ENCODE measurements at regions not wholly inside any gene's neighbourhood (a gene's known extent, or its start where the extent isn't known, plus 50 kb on each side); places are given as distances from the start of the nearest gene placed in this dataset.

DNA sequence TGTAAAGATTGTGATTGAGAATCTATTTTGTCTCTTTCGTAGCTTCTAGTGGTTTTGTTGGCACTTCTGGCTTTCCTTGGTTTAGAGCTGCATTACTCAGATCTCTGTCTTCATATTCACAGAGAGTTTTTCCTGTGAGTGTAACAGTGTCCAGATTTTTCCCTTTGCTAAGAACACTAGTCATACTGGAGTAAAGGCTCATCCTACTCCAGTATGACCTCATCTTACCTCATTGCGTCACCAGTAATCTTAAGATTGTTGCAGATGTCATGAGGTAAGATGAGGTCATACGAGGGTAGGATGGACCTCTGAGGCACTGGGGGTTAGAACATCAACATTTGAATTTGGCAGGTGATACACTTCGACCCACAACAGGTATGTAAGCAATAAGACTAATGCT lies 461.2 kb downstream of the FLRT2 start:
- H3K27me3 ChIP-seq: no peaks in the 10 kb centered on the region
- H3K4me3 ChIP-seq: no peak overlapping the region
- intact Hi-C loops (cut with DNase I): no loop called here
- H3K9ac ChIP-seq (ENCODE audit: low read depth in 2 of 2, low read length in 2 of 2): no peak overlapping the region
- H3K36me3 ChIP-seq: no peaks in the 10 kb centered on the region
- TF ChIP-seq, protein P1, sequence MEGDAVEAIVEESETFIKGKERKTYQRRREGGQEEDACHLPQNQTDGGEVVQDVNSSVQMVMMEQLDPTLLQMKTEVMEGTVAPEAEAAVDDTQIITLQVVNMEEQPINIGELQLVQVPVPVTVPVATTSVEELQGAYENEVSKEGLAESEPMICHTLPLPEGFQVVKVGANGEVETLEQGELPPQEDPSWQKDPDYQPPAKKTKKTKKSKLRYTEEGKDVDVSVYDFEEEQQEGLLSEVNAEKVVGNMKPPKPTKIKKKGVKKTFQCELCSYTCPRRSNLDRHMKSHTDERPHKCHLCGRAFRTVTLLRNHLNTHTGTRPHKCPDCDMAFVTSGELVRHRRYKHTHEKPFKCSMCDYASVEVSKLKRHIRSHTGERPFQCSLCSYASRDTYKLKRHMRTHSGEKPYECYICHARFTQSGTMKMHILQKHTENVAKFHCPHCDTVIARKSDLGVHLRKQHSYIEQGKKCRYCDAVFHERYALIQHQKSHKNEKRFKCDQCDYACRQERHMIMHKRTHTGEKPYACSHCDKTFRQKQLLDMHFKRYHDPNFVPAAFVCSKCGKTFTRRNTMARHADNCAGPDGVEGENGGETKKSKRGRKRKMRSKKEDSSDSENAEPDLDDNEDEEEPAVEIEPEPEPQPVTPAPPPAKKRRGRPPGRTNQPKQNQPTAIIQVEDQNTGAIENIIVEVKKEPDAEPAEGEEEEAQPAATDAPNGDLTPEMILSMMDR (IDR thresholded peaks at IDR 0.05): no peak
- H3K27ac ChIP-seq: no peak overlapping the region
- H3K4me1 ChIP-seq: no peaks in the 10 kb centered on the region
- no peak for DNase-seq
- H3K9me3 ChIP-seq: no peaks in the 10 kb centered on the region

DNA sequence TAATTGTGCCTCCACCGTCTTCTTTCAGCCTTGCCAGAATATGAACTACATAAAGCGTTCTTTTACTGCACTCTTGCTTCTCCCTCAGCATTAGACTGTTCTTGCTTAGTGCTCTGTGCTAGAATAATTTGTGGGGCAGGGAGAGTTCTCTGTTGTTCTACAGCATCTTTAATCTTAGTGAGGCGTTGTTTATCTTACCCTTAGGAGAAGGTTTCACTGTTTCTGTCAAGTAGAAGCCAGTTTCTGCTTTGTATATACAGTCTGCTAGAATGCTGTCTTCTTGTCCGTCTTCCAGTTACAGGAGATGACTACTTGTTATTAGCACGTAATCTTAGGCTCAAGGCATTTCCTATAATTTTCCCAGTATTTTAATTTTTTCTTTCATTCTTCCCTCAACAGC lies 458.0 kb downstream of the FLRT2 start:
- H3K36me3 ChIP-seq: no peaks in the 10 kb centered on the region
- no peaks in the 10 kb centered on the region for H3K27me3 ChIP-seq
- DNase-seq: no peak
- no peak overlapping the region for H3K9ac ChIP-seq (ENCODE audit: low read depth in 2 of 2, low read length in 2 of 2)
- H3K4me3 ChIP-seq: no peak overlapping the region
- H3K27ac ChIP-seq: no peak overlapping the region
- TF ChIP-seq, protein P1 (IDR thresholded peaks at IDR 0.05): no peak
- no peaks in the 10 kb centered on the region for H3K9me3 ChIP-seq
- intact Hi-C loops (cut with DNase I): no loop called here
- H3K4me1 ChIP-seq: no peaks in the 10 kb centered on the region

DNA sequence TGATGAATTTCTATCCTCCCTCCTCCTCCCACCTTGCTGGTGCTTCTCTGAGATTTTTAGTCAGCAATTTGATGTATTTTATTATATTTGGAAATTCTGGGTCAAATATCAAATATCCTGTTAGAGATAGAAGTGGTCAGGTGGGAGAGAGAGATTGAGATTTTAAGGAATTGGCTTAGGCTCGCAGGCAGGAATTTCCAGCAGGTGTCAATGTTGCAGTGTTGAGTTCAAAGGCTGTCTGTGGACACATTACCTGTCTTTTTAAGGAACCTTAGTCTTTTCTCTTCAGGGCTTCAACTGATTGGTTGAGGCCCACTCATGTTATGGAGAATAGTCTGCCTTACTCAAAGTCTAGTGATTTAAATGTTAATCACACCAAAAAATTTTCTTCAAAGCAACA lies 457.3 kb downstream of the FLRT2 start:
- H3K9ac ChIP-seq (ENCODE audit: low read depth in 2 of 2, low read length in 2 of 2): no peak overlapping the region
- no peak overlapping the region for H3K4me3 ChIP-seq
- H3K4me1 ChIP-seq: no peaks in the 10 kb centered on the region
- no peaks in the 10 kb centered on the region for H3K27me3 ChIP-seq
- no peak overlapping the region for H3K27ac ChIP-seq
- intact Hi-C loops (cut with DNase I): no loop called here
- DNase-seq: no peak
- no peaks in the 10 kb centered on the region for H3K36me3 ChIP-seq
- TF ChIP-seq, protein P1 (IDR thresholded peaks at IDR 0.05): no peak
- no peaks in the 10 kb centered on the region for H3K9me3 ChIP-seq

GRCh38 chr14:85978582-85979250 lies 448.8 kb downstream of the FLRT2 start:
- DNase-seq: no peak
- Histone ChIP-seq H3K4me3 (no peak overlapping the region), H3K27me3 (no peaks in the 10 kb centered on the region), H3K27ac (no peak overlapping the region), H3K9ac (ENCODE audit: low read depth in 2 of 2, low read length in 2 of 2) (no peak overlapping the region), H3K4me1 (no peaks in the 10 kb centered on the region), H3K9me3 (no peaks in the 10 kb centered on the region), H3K36me3 (no peaks in the 10 kb centered on the region)
- intact Hi-C loops (cut with DNase I): no loop called here
- TF ChIP-seq, protein P1 (IDR thresholded peaks at IDR 0.05): no peak

- no peak overlapping the region for H3K4me3 ChIP-seq
- TF ChIP-seq, protein P1 (IDR thresholded peaks at IDR 0.05): no peak
- no peaks in the 10 kb centered on the region for H3K27me3 ChIP-seq
- H3K36me3 ChIP-seq: no peaks in the 10 kb centered on the region
- intact Hi-C loops (cut with DNase I): no loop called here
- H3K4me1 ChIP-seq: no peaks in the 10 kb centered on the region
- H3K9ac ChIP-seq (ENCODE audit: low read depth in 2 of 2, low read length in 2 of 2): no peak overlapping the region
- DNase-seq: no peak
- H3K9me3 ChIP-seq: no peaks in the 10 kb centered on the region
- H3K27ac ChIP-seq: no peak overlapping the region
Observed at GRCh38 chr14:85974602-85975001, 444.7 kb downstream of the FLRT2 start.

Measured in colonic mucosa (tissue), 4 donors.